IMR-90 (cell line): ENCODE measurements at regions not wholly inside any gene's neighbourhood (a gene's known extent, or its start where the extent isn't known, plus 50 kb on each side); places are given as distances from the start of the nearest gene placed in this dataset.

ENCODE experiments used
- BHLHE40 ChIP-seq: fragments of 150-350 bp; IDR thresholded peaks from 2 replicates; pipeline ENCODE4 v1.6.1; 2016; ENCODE audit warnings: mild to moderate bottlenecking, low read depth, low read length
- TF ChIP-seq, protein P1 (sequence below): conservative IDR thresholded peaks from 2 replicates; pipeline ENCODE4 v1.5.1; 2012; ENCODE audit warnings: mild to moderate bottlenecking, low read depth, low read length, improper control_type of control experiment
- TF ChIP-seq, protein P2 (sequence below): fragments of 150-350 bp; IDR thresholded peaks from 2 replicates; pipeline ENCODE4 v1.6.1; 2017; ENCODE audit warnings: mild to moderate bottlenecking, antibody characterized with exemption, low read length, low read depth

GRCh38 chr13:44098559-44098958 is 218.9 kb downstream of the LACC1 start:
- no peak for TF ChIP-seq BHLHE40
- TF ChIP-seq, protein P1, sequence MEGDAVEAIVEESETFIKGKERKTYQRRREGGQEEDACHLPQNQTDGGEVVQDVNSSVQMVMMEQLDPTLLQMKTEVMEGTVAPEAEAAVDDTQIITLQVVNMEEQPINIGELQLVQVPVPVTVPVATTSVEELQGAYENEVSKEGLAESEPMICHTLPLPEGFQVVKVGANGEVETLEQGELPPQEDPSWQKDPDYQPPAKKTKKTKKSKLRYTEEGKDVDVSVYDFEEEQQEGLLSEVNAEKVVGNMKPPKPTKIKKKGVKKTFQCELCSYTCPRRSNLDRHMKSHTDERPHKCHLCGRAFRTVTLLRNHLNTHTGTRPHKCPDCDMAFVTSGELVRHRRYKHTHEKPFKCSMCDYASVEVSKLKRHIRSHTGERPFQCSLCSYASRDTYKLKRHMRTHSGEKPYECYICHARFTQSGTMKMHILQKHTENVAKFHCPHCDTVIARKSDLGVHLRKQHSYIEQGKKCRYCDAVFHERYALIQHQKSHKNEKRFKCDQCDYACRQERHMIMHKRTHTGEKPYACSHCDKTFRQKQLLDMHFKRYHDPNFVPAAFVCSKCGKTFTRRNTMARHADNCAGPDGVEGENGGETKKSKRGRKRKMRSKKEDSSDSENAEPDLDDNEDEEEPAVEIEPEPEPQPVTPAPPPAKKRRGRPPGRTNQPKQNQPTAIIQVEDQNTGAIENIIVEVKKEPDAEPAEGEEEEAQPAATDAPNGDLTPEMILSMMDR, result no peak
- TF ChIP-seq, protein P2, sequence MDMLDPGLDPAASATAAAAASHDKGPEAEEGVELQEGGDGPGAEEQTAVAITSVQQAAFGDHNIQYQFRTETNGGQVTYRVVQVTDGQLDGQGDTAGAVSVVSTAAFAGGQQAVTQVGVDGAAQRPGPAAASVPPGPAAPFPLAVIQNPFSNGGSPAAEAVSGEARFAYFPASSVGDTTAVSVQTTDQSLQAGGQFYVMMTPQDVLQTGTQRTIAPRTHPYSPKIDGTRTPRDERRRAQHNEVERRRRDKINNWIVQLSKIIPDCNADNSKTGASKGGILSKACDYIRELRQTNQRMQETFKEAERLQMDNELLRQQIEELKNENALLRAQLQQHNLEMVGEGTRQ, result no peak
